H9 (cell line): ENCODE measurements at regions not wholly inside any gene's neighbourhood (a gene's known extent, or its start where the extent isn't known, plus 50 kb on each side); places are given as distances from the start of the nearest gene placed in this dataset.

Experiments
- DNase-seq: peaks from one replicate; pipeline ENCODE4 v3.0.0-alpha.2; 2017
- H2AFZ ChIP-seq: one replicate; pipeline ENCODE4 v1.6.1; 2013; ENCODE audit warnings: mild to moderate bottlenecking, low read length, control low read depth, moderate library complexity
- H2AK5ac ChIP-seq: 2 replicates; pipeline ENCODE4 v1.6.1; 2013; ENCODE audit warnings: low read length, control low read depth, mixed read lengths; ENCODE audit not compliant: insufficient read length
- H2BK120ac ChIP-seq: one replicate; pipeline ENCODE4 v1.6.1; 2013; ENCODE audit warnings: low read depth, mild to moderate bottlenecking, low read length, control low read depth, inconsistent platforms; ENCODE audit not compliant: poor library complexity, severe bottlenecking
- H2BK12ac ChIP-seq: 2 replicates; pipeline ENCODE4 v1.6.1; 2013; ENCODE audit warnings: low read length, control low read depth, mixed read lengths, low read depth; ENCODE audit not compliant: insufficient read length
- H2BK15ac ChIP-seq: 2 replicates; pipeline ENCODE4 v1.6.1; 2013; ENCODE audit warnings: low read depth, low read length, control low read depth
- H2BK20ac ChIP-seq: one replicate; pipeline ENCODE4 v1.6.1; 2013; ENCODE audit warnings: low read depth, mild to moderate bottlenecking, low read length, control low read depth, inconsistent platforms; ENCODE audit not compliant: poor library complexity, severe bottlenecking
- H2BK5ac ChIP-seq: 2 replicates; pipeline ENCODE4 v1.6.1; 2013; ENCODE audit warnings: low read length, control low read depth, mixed read lengths; ENCODE audit not compliant: insufficient read length
- H3K14ac ChIP-seq: 2 replicates; pipeline ENCODE4 v1.6.1; 2013; ENCODE audit warnings: low read length, control low read depth; ENCODE audit not compliant: insufficient read depth
- H3K18ac ChIP-seq: 2 replicates; pipeline ENCODE4 v1.6.1; 2013; ENCODE audit warnings: low read depth, mild to moderate bottlenecking, mixed read lengths, low read length, control low read depth; ENCODE audit not compliant: insufficient read length
- H3K23ac ChIP-seq: 2 replicates; pipeline ENCODE4 v1.6.1; 2013; ENCODE audit warnings: low read length, control low read depth, mixed read lengths, low read depth; ENCODE audit not compliant: insufficient read length
- H3K23me2 ChIP-seq: 2 replicates; pipeline ENCODE4 v1.6.1; 2013; ENCODE audit warnings: low read depth, mild to moderate bottlenecking, mixed read lengths, low read length, control low read depth; ENCODE audit not compliant: insufficient read length, poor library complexity, severe bottlenecking
- H3K27ac ChIP-seq: 2 replicates; pipeline ENCODE4 v1.5.1; 2013; ENCODE audit warnings: low read length, control low read depth, mixed read lengths, low read depth; ENCODE audit not compliant: insufficient read length
- H3K27me3 ChIP-seq: 2 replicates; pipeline ENCODE4 v1.6.1; 2013; ENCODE audit warnings: low read length, control low read depth, inconsistent platforms; ENCODE audit not compliant: insufficient read depth
- H3K4ac ChIP-seq: 2 replicates; pipeline ENCODE4 v1.6.1; 2013; ENCODE audit warnings: low read depth, mild to moderate bottlenecking, control low read depth, inconsistent platforms, low read length, moderate library complexity
- H3K4me1 ChIP-seq: 2 replicates; pipeline ENCODE4 v1.6.1; 2013; ENCODE audit warnings: low read length, control low read depth, inconsistent platforms; ENCODE audit not compliant: insufficient read depth
- H3K4me2 ChIP-seq: 2 replicates; pipeline ENCODE4 v1.6.1; 2013; ENCODE audit warnings: low read length, control low read depth, mixed read lengths; ENCODE audit not compliant: insufficient read length, insufficient read depth
- H3K56ac ChIP-seq: 2 replicates; pipeline ENCODE4 v1.6.1; 2013; ENCODE audit warnings: low read depth, mild to moderate bottlenecking, mixed read lengths, low read length, control low read depth; ENCODE audit not compliant: insufficient read length
- H3K79me1 ChIP-seq: 2 replicates; pipeline ENCODE4 v1.6.1; 2013; ENCODE audit warnings: low read depth, mild to moderate bottlenecking, moderate library complexity, low read length, control low read depth, inconsistent platforms; ENCODE audit not compliant: insufficient read depth, poor library complexity, severe bottlenecking
- H3K79me2 ChIP-seq: 2 replicates; pipeline ENCODE4 v1.6.1; 2013; ENCODE audit warnings: low read length, control low read depth, inconsistent platforms; ENCODE audit not compliant: insufficient read depth
- H3K9ac ChIP-seq: 2 replicates; pipeline ENCODE4 v1.6.1; 2013; ENCODE audit warnings: low read length, control low read depth, mixed read lengths; ENCODE audit not compliant: insufficient read length; ENCODE audit errors: extremely low read depth
- H3K9me3 ChIP-seq: one replicate; pipeline ENCODE4 v1.6.1; 2013; ENCODE audit warnings: low read depth, low read length, inconsistent platforms; ENCODE audit not compliant: control insufficient read depth
- H3T11ph ChIP-seq: one replicate; pipeline ENCODE4 v1.6.1; 2013; ENCODE audit warnings: mild to moderate bottlenecking, low read length, control low read depth, inconsistent platforms
- H4K20me1 ChIP-seq: one replicate; pipeline ENCODE4 v1.6.1; 2013; ENCODE audit not compliant: control insufficient read depth, insufficient read length, insufficient read depth
- H4K5ac ChIP-seq: 2 replicates; pipeline ENCODE4 v1.6.1; 2013; ENCODE audit warnings: low read depth, mild to moderate bottlenecking, mixed read lengths, low read length, control low read depth; ENCODE audit not compliant: insufficient read length
- H4K8ac ChIP-seq: replicated peaks from 2 replicates; pipeline ENCODE4 v1.6.1; 2013; ENCODE audit warnings: low read length, control low read depth, mixed read lengths, low read depth; ENCODE audit not compliant: insufficient read length
- H4K91ac ChIP-seq: 2 replicates; pipeline ENCODE4 v1.6.1; 2013; ENCODE audit warnings: low read depth, mild to moderate bottlenecking, moderate library complexity, mixed read lengths, low read length, control low read depth; ENCODE audit not compliant: insufficient read length
- H3K27ac Mint-ChIP-seq, 3 experiments: 2 replicates in 2 of 3; 3 replicates in 1 of 3; pipeline ENCODE4 v1.8.0; 2020 to 2021; ENCODE audit warnings: mixed read lengths in 3 of 3, mild to moderate bottlenecking in 1 of 3, moderate library complexity in 1 of 3
- H3K27me3 Mint-ChIP-seq: 2 replicates; pipeline ENCODE4 v1.8.0; 2021; ENCODE audit warnings: low read depth, mild to moderate bottlenecking, moderate library complexity, mixed read lengths
- H3K36me3 Mint-ChIP-seq, 3 experiments: 2 replicates in 2 of 3; 3 replicates in 1 of 3; pipeline ENCODE4 v1.8.0; 2020 to 2021; ENCODE audit warnings: low read depth in 3 of 3, mixed read lengths in 3 of 3; ENCODE audit not compliant: insufficient read depth in 1 of 3
- H3K4me1 Mint-ChIP-seq, 2 experiments: 2 replicates each; pipeline ENCODE4 v1.8.0; 2020; ENCODE audit warnings: mixed read lengths in 2 of 2
- H3K4me3 Mint-ChIP-seq, 2 experiments: 2 replicates in 1 of 2; 3 replicates in 1 of 2; pipeline ENCODE4 v1.8.0; 2020 to 2021; ENCODE audit warnings: mild to moderate bottlenecking in 2 of 2, mixed read lengths in 2 of 2, moderate library complexity in 1 of 2
- H3K9me3 Mint-ChIP-seq, 2 experiments: 2 replicates in 1 of 2; 3 replicates in 1 of 2; pipeline ENCODE4 v1.8.0; 2020; ENCODE audit warnings: mild to moderate bottlenecking in 2 of 2, mixed read lengths in 2 of 2, moderate library complexity in 1 of 2
- WGBS: extraction: QIAGEN DNeasy Blood & Tissue Kit; methylation state at CpG from one replicate; pipeline ENCODE4 v1.1.7; 2013; ENCODE audit warnings: missing lambda C conversion rate, low lambda C conversion rate, mixed read lengths; ENCODE audit not compliant: insufficient read length; ENCODE audit errors: extremely low coverage; 5-methylcytosine and 5-hydroxymethylcytosine counted together
- TF ChIP-seq, protein P1 (sequence below): fragments of 200-600 bp; sonication (generic); conservative IDR thresholded peaks from 3 replicates; pipeline ENCODE4 v1.8.0; 2021; ENCODE audit warnings: antibody characterized with exemption, mild to moderate bottlenecking

DNA sequence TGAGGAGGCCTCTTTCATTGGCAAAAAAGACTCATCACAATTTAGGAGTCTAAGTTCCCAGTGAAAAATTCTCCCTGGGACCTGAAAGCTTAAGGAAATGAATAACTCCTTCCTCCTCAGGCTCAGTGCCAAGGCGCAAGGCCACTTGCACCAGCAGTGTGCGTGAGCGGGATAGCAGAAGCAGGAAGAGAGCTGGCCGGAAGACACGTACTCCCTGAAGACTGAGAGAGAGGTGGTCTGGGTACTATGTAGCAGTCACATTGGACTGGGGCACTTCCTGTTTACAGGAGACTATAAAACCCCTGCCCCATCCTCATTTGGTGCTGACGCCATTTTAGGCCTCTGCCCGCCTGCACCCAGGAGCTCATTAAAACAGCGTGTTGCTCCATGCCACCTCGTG is 66.3 kb upstream of the IL33 start:
- no peak overlapping the region for H3K4me3 Mint-ChIP-seq
- no peak overlapping the region for H3K4me2 ChIP-seq
- no peak overlapping the region for H4K8ac ChIP-seq
- no peak overlapping the region for H2BK15ac ChIP-seq
- no peaks in the 10 kb centered on the region for H3K4me1 ChIP-seq
- H4K5ac ChIP-seq = no peak overlapping the region
- TF ChIP-seq, protein P1, sequence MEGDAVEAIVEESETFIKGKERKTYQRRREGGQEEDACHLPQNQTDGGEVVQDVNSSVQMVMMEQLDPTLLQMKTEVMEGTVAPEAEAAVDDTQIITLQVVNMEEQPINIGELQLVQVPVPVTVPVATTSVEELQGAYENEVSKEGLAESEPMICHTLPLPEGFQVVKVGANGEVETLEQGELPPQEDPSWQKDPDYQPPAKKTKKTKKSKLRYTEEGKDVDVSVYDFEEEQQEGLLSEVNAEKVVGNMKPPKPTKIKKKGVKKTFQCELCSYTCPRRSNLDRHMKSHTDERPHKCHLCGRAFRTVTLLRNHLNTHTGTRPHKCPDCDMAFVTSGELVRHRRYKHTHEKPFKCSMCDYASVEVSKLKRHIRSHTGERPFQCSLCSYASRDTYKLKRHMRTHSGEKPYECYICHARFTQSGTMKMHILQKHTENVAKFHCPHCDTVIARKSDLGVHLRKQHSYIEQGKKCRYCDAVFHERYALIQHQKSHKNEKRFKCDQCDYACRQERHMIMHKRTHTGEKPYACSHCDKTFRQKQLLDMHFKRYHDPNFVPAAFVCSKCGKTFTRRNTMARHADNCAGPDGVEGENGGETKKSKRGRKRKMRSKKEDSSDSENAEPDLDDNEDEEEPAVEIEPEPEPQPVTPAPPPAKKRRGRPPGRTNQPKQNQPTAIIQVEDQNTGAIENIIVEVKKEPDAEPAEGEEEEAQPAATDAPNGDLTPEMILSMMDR = no peak
- H3K27ac ChIP-seq = no peak overlapping the region
- H3K9me3 Mint-ChIP-seq = peaks cover 4 to 5% of the 10 kb centered on the region in 2 experiments; a peak in 2 of 5 replicates
- H2AFZ ChIP-seq = no peak overlapping the region
- no peaks in the 10 kb centered on the region for H3K79me1 ChIP-seq
- H3K14ac ChIP-seq = no peak overlapping the region
- no peak overlapping the region for H3K23ac ChIP-seq
- WGBS = no CpG with 5 or more reads among the region's 9 CpGs
- H3K79me2 ChIP-seq = no peaks in the 10 kb centered on the region
- no peak overlapping the region for H2BK5ac ChIP-seq
- no peaks in the 10 kb centered on the region for H3K23me2 ChIP-seq
- H3K27me3 Mint-ChIP-seq = no peaks in the 10 kb centered on the region
- H2AK5ac ChIP-seq = no peak overlapping the region
- H2BK12ac ChIP-seq = no peak overlapping the region
- no peak overlapping the region for H3K56ac ChIP-seq
- no peak overlapping the region for H3K9ac ChIP-seq
- DNase-seq = no peak
- H3K36me3 Mint-ChIP-seq = no peaks in the 10 kb centered on the region; a peak in 1 of 7 replicates
- peaks cover 7 to 8% of the 10 kb centered on the region in 2 experiments for H3K4me1 Mint-ChIP-seq
- no peaks in the 10 kb centered on the region for H3K9me3 ChIP-seq
- no peak overlapping the region for H2BK120ac ChIP-seq
- no peaks in the 10 kb centered on the region for H3K27me3 ChIP-seq
- no peaks in the 10 kb centered on the region for H4K20me1 ChIP-seq
- no peak overlapping the region for H3K4ac ChIP-seq
- H4K91ac ChIP-seq = no peak overlapping the region
- H2BK20ac ChIP-seq = no peak overlapping the region
- no peak overlapping the region; a peak in 1 of 7 replicates for H3K27ac Mint-ChIP-seq
- H3T11ph ChIP-seq = no peak overlapping the region
- no peak overlapping the region for H3K18ac ChIP-seq
